ENCODE measurements at regions not wholly inside any gene's neighbourhood (a gene's known extent, or its start where the extent isn't known, plus 50 kb on each side); places are given as distances from the start of the nearest gene placed in this dataset.
A peak's percentile ranks its signal among the peaks of the same experiment; 100 is the strongest.

GRCh38 chr11:13220148-13220547 lies 57.4 kb upstream of the BMAL1 start:
- no peaks in the 10 kb centered on the region for H3K27me3 Mint-ChIP-seq
- H3K36me3 Mint-ChIP-seq: no peaks in the 10 kb centered on the region
- ATAC-seq (replicated peaks): no peak
- H3K27ac Mint-ChIP-seq: no peak overlapping the region
- H3K4me3 Mint-ChIP-seq: no peak overlapping the region
- peaks cover 0 to 3% of the 10 kb centered on the region in 2 donors for H3K9me3 Mint-ChIP-seq
- H3K4me1 Mint-ChIP-seq: no peaks in the 10 kb centered on the region
- DNase-seq: no peak

- no peak overlapping the region for H3K27ac Mint-ChIP-seq
- no peaks in the 10 kb centered on the region for H3K36me3 Mint-ChIP-seq
- no peak for ATAC-seq (replicated peaks)
- DNase-seq: no peak
- H3K4me3 Mint-ChIP-seq: no peak overlapping the region
- peaks cover 0 to 3% of the 10 kb centered on the region in 2 donors for H3K9me3 Mint-ChIP-seq
- no peaks in the 10 kb centered on the region for H3K4me1 Mint-ChIP-seq
- H3K27me3 Mint-ChIP-seq: no peaks in the 10 kb centered on the region
These were observed 55.9 kb upstream of the BMAL1 start for GRCh38 chr11:13221722-13222121.

- no peak for ATAC-seq (replicated peaks)
- DNase-seq: no peak
- no peaks in the 10 kb centered on the region for H3K27me3 Mint-ChIP-seq
- H3K9me3 Mint-ChIP-seq: peaks cover 0 to 3% of the 10 kb centered on the region in 2 donors
- no peak overlapping the region for H3K4me3 Mint-ChIP-seq
- no peaks in the 10 kb centered on the region for H3K36me3 Mint-ChIP-seq
- no peak overlapping the region for H3K27ac Mint-ChIP-seq
- no peaks in the 10 kb centered on the region for H3K4me1 Mint-ChIP-seq
These were observed 55.3 kb upstream of the BMAL1 start for GRCh38 chr11:13222285-13222684.

- no peak for DNase-seq
- H3K4me1 Mint-ChIP-seq: peaks cover 3 to 6% of the 10 kb centered on the region in 2 donors
- peak overlapping the region; percentile 2 for H3K27ac Mint-ChIP-seq
- no peaks in the 10 kb centered on the region for H3K27me3 Mint-ChIP-seq
- H3K4me3 Mint-ChIP-seq: no peak overlapping the region
- no peaks in the 10 kb centered on the region for H3K36me3 Mint-ChIP-seq
- peaks cover 0 to 3% of the 10 kb centered on the region in 2 donors for H3K9me3 Mint-ChIP-seq
- ATAC-seq (replicated peaks): no peak
These were observed 54.5 kb upstream of the BMAL1 start for GRCh38 chr11:13223112-13223511.

GRCh38 chr11:13224324-13224723 lies 53.3 kb upstream of the BMAL1 start:
- ATAC-seq (replicated peaks): no peak
- H3K4me1 Mint-ChIP-seq: peaks cover 12 to 18% of the 10 kb centered on the region in 2 donors
- no peaks in the 10 kb centered on the region for H3K27me3 Mint-ChIP-seq
- H3K9me3 Mint-ChIP-seq: no peaks in the 10 kb centered on the region
- DNase-seq: no peak
- H3K27ac Mint-ChIP-seq: no peak overlapping the region
- H3K36me3 Mint-ChIP-seq: no peaks in the 10 kb centered on the region
- no peak overlapping the region for H3K4me3 Mint-ChIP-seq

GRCh38 chr11:13225038-13226001 lies 52.3 kb upstream of the BMAL1 start:
- no peaks in the 10 kb centered on the region for H3K27me3 Mint-ChIP-seq
- H3K4me1 Mint-ChIP-seq: peaks cover 13 to 26% of the 10 kb centered on the region in 2 donors
- DNase-seq (no peak), ATAC-seq (replicated peaks) (no peak)
- no peak overlapping the region for H3K27ac Mint-ChIP-seq
- no peaks in the 10 kb centered on the region for H3K9me3 Mint-ChIP-seq
- no peak overlapping the region for H3K4me3 Mint-ChIP-seq
- H3K36me3 Mint-ChIP-seq: no peaks in the 10 kb centered on the region

- DNase-seq: no peak
- Mint-ChIP-seq H3K27me3 (no peaks in the 10 kb centered on the region), H3K4me1 (peaks cover 13 to 26% of the 10 kb centered on the region in 2 donors), H3K9me3 (no peaks in the 10 kb centered on the region), H3K4me3 (no peak overlapping the region), H3K27ac (no peak overlapping the region), H3K36me3 (no peaks in the 10 kb centered on the region)
- ATAC-seq (replicated peaks): no peak
These were observed 49.8 kb upstream of the BMAL1 start for GRCh38 chr11:13227676-13228255.

Data from stimulated activated naive B cell treated with anti-CD40 and anti-IgM and Interleukin-4, amounts not matched to agents 10 μg/mL and 1 μg/mL and 100 μg/mL, for 72 hours (primary cell).